ENCODE measurements at regions not wholly inside any gene's neighbourhood (a gene's known extent, or its start where the extent isn't known, plus 50 kb on each side); places are given as distances from the start of the nearest gene placed in this dataset.

DNA sequence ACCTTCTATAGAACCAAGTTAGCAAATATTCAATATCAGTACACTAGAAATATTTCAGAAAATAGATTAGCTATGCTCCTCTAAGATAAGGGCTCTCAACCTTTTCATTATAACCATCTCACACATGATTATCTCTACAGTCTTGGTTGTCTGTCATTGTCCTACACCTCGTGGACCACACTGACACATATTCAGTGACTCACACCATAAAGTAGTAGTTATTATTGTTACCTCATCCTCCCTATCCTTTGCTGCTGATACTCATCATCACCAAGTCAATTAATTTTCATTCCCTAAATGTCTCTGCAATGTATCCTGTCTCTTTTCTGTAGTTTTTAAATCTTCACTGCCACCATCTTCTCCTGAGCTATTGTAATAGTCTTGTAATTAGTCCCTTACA lies 1309.2 kb upstream of the C9orf72 start:
- no peak for DNase-seq

- DNase-seq, result no peak
Observed at GRCh38 chr9:28883234-28883633, 1310.0 kb upstream of the C9orf72 start.

DNA sequence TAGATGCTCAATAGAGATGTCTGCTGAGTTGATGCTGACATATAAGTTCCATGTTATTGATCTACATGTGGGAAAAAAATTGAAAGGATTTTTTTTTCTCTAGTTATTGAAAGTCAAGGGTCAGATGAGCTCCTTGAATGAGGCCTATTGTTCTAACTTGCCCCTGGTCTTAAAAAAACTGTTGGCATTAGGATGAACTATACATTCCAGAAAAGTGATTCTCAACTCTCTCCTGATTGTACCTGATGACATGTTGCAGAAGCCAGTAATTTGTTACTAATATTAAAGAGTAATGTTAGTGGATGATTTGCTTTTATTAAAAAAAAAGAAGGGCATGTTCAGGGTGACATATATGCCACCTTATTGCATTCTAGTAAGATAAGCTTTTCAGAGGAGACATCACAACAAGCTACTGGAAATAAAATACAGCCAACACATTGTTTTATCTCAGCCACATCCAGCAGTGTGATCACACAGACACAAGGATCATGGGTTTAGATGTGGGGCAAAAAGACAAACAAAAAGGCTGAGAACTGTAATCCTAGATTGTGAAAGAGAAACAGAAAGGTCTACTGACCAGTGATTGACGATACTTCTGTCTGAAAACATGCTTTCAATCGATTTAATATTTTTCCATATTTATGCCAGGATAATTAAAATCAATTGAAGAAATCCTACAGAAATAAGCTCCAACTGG lies 1314.1 kb upstream of the C9orf72 start:
- no peak for DNase-seq

- no peak for DNase-seq
Observed at GRCh38 chr9:28888806-28889205, 1315.5 kb upstream of the C9orf72 start.

DNA sequence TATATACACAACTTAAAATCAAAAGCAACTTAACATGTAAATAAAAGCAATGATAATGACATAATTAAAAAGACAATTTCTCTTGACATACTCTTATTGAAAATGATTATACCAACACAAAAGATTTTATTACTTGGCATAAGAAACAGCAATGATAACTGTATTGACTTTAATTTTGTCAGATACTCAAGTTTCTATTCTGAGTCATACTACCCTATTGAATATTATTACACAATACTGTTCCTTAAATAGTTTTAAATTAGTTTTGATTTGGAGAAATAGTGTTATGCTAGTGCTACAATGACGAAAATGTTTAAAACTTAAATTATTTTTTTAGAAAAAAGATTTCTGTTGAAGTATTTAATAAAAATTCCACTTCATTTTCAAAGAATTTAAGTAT lies 1319.3 kb upstream of the C9orf72 start:
- no peak for DNase-seq

- no peak for DNase-seq
Observed at GRCh38 chr9:28899267-28899666, 1326.0 kb upstream of the C9orf72 start.

DNA sequence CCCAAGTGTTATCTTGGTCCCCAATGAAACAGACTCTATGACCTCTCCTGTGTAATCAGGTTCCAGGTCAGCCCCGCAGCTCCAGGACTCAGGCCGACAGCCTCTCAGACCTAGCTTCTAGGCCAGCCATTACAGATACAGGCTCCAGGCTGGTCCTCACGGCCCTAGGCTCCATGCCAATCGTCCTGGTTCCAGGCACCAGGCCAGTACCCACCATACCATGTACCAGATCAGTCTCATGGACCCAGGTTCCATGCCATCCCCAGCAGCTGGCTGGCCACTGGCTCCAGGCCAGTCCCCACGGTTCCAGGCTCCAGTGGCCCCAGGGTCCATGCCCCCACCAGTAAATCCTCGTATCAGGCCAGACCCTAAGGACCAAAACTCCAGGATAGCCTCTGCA lies 1326.6 kb upstream of the C9orf72 start:
- no peak for DNase-seq

DNA sequence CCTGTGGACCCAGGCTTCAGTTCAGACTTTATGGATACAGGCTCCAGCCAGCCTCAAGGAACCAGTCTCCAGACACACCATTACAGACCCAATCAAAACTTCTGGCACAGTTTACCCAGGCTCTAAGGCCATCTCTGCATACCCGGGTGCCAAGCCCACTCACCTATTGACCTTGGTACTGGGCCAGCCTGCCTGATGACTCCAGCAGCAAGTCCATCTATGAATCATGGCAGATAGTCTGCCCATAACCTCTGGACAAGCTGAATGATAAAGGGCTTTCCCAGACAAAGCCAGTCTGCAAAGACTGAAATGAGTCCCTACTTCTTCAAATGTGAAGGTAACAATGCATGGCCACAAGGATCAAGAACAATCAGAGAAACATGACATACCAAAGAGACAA lies 1327.1 kb upstream of the C9orf72 start:
- no peak for DNase-seq

DNA sequence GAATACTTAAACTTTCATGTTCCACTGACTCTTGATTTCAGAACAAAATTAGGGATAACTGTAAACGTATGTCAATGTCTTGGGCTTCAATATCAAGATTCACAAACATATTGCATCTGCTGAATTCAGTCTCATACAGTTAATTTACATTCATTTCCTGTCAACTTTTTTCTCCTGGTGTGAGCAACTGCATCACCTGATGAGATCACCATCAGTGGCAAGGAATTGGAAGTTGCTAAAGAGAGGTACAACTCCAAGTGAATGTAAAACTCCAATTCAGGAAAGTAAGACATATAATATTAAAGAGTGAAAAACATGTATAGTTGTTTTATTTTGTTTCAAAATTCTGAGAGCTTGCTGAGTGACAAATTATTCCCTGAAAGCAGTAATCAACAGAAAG lies 1336.2 kb upstream of the C9orf72 start:
- no peak for DNase-seq

DNA sequence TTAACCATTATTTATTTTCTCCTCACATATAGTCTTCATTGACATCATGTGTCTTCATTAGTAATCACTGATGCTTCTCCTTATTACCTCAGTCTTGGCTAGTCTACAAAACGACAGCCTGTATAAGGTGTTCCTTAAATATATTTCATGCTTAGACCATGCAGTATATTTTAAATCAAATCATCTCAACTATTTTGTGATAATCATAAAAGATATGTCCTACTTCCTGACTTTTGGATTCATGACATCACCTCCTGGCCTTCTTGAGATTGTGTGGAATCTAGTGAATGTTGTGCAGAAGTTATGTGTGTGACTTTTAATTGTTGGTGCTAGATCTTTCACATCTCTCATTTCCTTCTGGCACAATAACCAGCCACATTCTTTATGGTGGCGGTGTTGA lies 1339.3 kb upstream of the C9orf72 start:
- DNase-seq, result no peak

- DNase-seq, result no peak
Observed at GRCh38 chr9:28915202-28915930, 1342.1 kb upstream of the C9orf72 start.

DNA sequence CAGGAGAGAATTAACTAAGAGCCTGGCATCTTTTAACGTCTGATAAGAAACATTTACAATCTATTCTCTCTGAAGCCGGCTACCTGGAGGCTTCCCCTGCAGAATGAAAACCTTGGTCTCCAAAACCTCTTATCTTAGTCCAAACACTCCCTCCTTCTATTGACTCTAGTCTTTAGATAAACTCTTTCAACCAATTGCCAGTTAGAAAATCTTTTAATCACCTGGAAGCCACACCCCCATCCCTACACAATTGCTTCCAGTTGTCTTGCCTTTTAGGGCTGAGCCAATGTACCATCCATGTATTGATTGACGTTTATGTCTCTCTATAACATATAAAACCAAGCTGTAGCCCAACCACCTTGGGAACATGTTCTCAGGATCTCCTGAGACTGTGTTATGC lies 1343.1 kb upstream of the C9orf72 start:
- no peak for DNase-seq

DNA sequence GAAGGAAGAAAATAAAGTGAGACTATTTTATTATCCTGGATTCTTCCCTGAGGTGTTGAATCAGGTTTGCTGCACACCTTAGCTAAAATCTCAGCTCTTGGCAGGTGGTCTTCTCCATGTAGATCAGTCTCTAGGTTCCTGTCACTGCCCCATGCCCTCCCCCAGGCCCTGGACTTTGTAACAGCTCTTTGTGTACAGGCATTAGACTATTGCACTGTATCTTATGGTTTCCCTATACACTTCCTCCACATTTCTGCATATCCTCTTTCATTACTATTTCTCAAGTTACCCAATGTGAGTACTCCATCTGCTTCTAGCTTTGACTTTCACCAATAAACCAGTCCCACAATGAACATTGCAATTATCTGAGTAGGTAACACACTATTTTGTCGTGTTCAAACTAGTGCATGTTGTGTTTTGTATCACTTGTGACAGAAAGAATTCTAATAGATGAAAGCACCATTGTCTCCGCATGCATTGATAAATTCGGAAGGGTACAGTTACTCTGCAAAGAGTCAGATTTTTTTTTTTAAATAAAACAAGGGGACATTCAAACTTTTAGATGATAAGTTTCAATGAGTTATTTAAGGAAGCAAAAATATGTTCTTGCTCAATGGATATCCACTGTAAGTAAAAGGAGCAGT lies 1348.7 kb upstream of the C9orf72 start:
- DNase-seq, result no peak

DNA sequence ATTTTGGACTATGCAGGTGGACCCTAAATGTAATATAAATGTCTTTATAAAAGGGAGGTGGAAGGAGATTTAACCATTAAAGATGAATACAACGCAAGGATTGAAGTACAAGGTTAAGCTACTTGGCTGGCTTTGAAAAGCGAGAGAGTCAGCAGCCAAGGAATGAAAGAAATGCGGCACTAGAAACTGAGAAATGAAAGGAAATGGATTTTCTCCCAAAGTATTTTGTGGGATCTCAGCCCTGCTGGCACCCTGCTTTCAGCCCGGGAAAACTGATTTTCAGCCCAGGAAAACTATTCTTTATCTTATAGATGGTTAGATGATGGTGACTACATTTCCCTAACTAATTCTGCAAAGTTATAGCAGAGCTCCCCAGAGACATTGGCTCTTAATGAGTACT lies 1349.6 kb upstream of the C9orf72 start:
- no peak for DNase-seq

GRCh38 chr9:28923351-28923750 lies 1350.1 kb upstream of the C9orf72 start:
- no peak for DNase-seq

- no peak for DNase-seq
Observed at GRCh38 chr9:28925157-28925556, 1351.9 kb upstream of the C9orf72 start.

GRCh38 chr9:28926306-28926705 lies 1353.0 kb upstream of the C9orf72 start:
- no peak for DNase-seq

DNA sequence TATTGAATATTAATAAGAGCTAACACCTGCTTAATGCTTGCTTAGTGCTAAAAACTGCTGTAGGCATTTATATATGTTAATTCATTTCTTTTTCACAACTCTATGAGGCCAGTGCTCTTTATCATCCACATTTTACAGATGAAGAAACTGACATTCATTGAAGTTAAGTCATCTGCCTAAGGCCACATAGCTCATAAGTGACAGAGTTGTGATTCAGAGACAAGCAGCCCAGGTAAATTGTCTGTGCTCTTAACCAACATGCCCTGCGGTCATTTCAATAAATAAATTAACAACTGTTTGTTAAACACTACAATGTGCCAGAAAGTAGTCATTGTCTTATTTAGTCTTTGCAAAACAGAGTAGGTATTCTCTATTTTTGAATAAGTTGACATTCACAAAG lies 1354.4 kb upstream of the C9orf72 start:
- no peak for DNase-seq

GRCh38 chr9:28929433-28929832 lies 1356.2 kb upstream of the C9orf72 start:
- no peak for DNase-seq

- DNase-seq, result no peak
Observed at GRCh38 chr9:28930766-28931165, 1357.5 kb upstream of the C9orf72 start.

DNA sequence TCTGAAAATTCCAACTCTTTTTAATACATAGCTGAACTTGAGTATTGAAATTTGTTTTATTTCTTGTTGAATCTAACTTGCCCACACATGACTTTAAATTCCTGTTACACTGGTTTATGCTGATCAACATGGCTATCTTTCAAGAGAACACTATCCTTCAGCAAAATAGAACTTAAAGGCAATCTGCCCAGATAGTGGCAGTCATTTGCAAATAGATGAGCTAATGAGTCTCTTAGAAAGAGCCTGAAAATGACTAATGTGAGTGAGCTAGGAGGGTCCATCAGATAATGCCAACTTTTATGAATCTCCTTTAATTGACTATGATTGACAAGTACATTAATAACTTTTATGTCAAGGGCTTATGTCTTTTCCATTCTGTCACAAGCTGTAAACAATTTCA lies 1360.8 kb upstream of the C9orf72 start:
- DNase-seq, result no peak

DNA sequence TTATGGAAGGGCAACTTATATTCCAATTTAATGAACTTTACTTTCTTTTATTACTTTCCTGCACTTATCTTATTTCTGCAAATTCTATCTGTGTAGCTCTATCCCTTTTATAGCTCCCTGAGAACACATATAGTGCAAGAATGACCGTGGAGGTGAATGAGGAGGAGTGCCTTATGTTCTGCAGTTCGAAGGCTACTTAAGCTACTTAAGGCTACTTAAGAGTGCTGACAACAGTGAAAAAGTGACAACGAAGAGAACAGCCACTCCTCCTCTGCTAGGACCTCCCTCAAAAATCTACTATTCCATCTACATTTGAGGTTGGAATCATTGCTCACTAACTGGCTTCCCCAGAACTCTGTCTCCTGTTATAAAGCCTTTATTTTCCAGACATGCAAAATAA lies 1365.7 kb upstream of the C9orf72 start:
- no peak for DNase-seq

GRCh38 chr9:28941856-28942255 lies 1368.6 kb upstream of the C9orf72 start:
- DNase-seq, result no peak

- no peak for DNase-seq
Observed at GRCh38 chr9:28942941-28943340, 1369.7 kb upstream of the C9orf72 start.

Data from bone marrow (tissue), 2 donors.